Activated CD8-positive, alpha-beta T cell treated with anti-CD3 and anti-CD28 coated beads, Interleukin-2, amount 10 ng/mL, durations not matched to agents 7 days and 5 days (primary cell): ENCODE measurements at regions not wholly inside any gene's neighbourhood (a gene's known extent, or its start where the extent isn't known, plus 50 kb on each side); places are given as distances from the start of the nearest gene placed in this dataset.

ENCODE experiments used
- ATAC-seq: fragments of 150-1000 bp; cut with Tn5 transposase; one replicate; pipeline ENCODE4 v1.10.0; 2021; ENCODE audit warnings: moderate library complexity
- CTCF ChIA-PET: fragments of 350-600 bp; sonication (Branson Sonifier 250); formaldehyde crosslinking; loops from one replicate; lab custom pipeline; 2021; ENCODE audit warnings: antibody characterized with exemption; lab: Charles Lee
- POLR2A ChIA-PET: fragments of 350-600 bp; sonication (Branson Sonifier 250); formaldehyde crosslinking; loops from one replicate; lab custom pipeline; 2021; ENCODE audit warnings: antibody characterized with exemption; lab: Charles Lee
- DNase-seq: peaks from one replicate; pipeline ENCODE4 v3.0.0-alpha.2; 2020
- H3K27ac Mint-ChIP-seq: one replicate; pipeline ENCODE4 v1.8.0; 2021; ENCODE audit warnings: mild to moderate bottlenecking, mixed read lengths
- H3K27me3 Mint-ChIP-seq: one replicate; pipeline ENCODE4 v1.8.0; 2021; ENCODE audit warnings: low read depth, mixed read lengths
- H3K36me3 Mint-ChIP-seq: one replicate; pipeline ENCODE4 v1.8.0; 2021; ENCODE audit warnings: low read depth, mixed read lengths
- H3K4me1 Mint-ChIP-seq: one replicate; pipeline ENCODE4 v1.8.0; 2021; ENCODE audit warnings: low read depth, mixed read lengths
- H3K4me3 Mint-ChIP-seq: one replicate; pipeline ENCODE4 v1.8.0; 2021; ENCODE audit warnings: mild to moderate bottlenecking, mixed read lengths
- H3K9me3 Mint-ChIP-seq: one replicate; pipeline ENCODE4 v1.8.0; 2022; ENCODE audit warnings: mixed read lengths; ENCODE audit not compliant: insufficient read depth

DNA sequence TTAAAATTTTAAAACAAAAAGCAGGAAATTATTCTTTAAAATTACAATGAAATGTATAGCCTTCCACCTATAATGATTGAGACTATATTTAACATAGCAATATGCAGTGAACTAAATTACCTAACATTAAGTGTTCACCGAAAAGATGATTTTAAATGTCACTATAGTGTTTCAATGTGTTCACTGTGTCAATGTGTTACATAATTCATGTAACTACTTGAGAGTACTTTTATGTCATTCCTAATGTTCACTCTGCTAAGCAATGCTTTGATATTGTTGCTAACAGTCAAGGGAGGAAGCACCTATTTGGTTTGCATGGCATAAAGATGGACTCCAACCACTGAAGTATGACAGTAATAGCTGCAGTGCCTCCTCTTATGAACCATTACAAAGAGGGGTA, 629.8 kb upstream of the C9orf72 start:
- ATAC-seq (no peak), DNase-seq (no peak)
- H3K9me3 Mint-ChIP-seq, result peaks cover 5% of the 10 kb centered on the region
- ChIA-PET CTCF (no interaction called here), POLR2A (no interaction called here)
- H3K4me1 Mint-ChIP-seq, result no peaks in the 10 kb centered on the region
- no peaks in the 10 kb centered on the region for H3K36me3 Mint-ChIP-seq
- H3K4me3 Mint-ChIP-seq, result no peak overlapping the region
- no peak overlapping the region for H3K27ac Mint-ChIP-seq
- no peaks in the 10 kb centered on the region for H3K27me3 Mint-ChIP-seq

DNA sequence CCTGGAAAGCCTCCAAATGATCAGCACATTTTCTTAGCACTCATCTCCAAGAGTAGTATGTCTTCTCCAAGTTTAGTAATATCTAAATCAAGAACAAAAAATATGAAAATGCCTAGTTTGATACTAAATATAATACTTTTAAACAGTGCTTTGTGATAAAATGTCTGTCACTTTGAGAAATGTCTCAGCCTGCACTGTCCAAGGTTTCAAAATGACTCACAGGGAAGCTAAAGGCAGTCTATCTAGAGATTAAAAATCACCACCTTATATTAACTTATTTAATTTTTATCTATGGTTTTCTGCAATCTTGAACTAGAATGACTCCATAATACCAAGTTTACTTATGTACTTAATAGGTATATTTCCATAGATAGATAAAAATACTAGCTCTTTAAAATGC, 633.0 kb upstream of the C9orf72 start:
- POLR2A ChIA-PET, result no interaction called here
- no peak overlapping the region for H3K4me3 Mint-ChIP-seq
- no peaks in the 10 kb centered on the region for H3K27me3 Mint-ChIP-seq

DNA sequence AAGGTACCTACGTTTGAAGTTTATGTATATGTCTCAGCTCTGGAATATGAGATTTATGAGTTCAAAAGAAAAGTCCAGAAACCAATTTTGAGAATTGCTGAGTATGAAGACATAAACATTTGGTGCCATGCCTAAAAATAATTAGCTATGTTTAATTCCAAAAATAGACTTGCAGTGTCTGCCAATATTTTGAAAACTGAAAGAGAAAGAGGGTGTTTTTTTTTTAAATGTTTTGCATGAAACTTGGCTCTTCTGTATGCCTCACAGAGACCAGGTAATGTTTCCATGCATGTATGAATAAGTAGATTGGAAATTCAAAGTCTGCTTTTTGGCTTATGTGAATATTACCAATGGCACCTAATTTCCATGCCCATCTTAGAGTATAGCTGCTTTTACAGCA, 634.4 kb upstream of the C9orf72 start:
- POLR2A ChIA-PET, result no interaction called here
- no peak overlapping the region for H3K4me3 Mint-ChIP-seq
- no peaks in the 10 kb centered on the region for H3K27me3 Mint-ChIP-seq
- no peaks in the 10 kb centered on the region for H3K36me3 Mint-ChIP-seq
- DNase-seq (no peak), ATAC-seq (no peak)
- CTCF ChIA-PET, result no interaction called here
- H3K27ac Mint-ChIP-seq, result no peak overlapping the region
- no peaks in the 10 kb centered on the region for H3K4me1 Mint-ChIP-seq
- H3K9me3 Mint-ChIP-seq, result no peaks in the 10 kb centered on the region

More for the DNA sequence above, 633.0 kb upstream of the C9orf72 start:
- H3K36me3 Mint-ChIP-seq, result no peaks in the 10 kb centered on the region
- DNase-seq (no peak), ATAC-seq (no peak)
- H3K4me1 Mint-ChIP-seq, result no peaks in the 10 kb centered on the region
- no peaks in the 10 kb centered on the region for H3K9me3 Mint-ChIP-seq
- no peak overlapping the region for H3K27ac Mint-ChIP-seq
- CTCF ChIA-PET, result no interaction called here

DNA sequence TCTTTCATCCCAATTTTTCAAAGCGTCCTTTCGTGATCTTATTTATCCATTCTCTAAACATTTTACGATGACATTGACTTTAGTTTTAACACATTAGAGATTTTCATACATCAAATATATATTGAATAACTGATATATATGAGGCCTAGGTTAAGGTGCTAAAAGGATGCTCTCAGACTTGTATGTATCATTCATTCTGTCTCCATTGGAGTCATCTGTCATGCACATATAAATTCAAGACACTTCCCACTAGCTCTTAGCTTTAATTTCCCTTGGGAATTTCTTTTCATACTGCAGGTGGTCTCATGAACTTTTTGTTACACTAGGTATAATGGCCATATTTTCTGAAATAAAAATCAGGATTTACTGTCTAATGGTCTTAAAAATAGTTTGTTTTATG, 635.8 kb upstream of the C9orf72 start:
- no peak overlapping the region for H3K4me3 Mint-ChIP-seq
- ATAC-seq (no peak), DNase-seq (no peak)
- no peaks in the 10 kb centered on the region for H3K9me3 Mint-ChIP-seq
- no peaks in the 10 kb centered on the region for H3K36me3 Mint-ChIP-seq
- no peak overlapping the region for H3K27ac Mint-ChIP-seq
- POLR2A ChIA-PET, result no interaction called here
- H3K4me1 Mint-ChIP-seq, result no peaks in the 10 kb centered on the region
- no peaks in the 10 kb centered on the region for H3K27me3 Mint-ChIP-seq
- CTCF ChIA-PET, result no interaction called here

DNA sequence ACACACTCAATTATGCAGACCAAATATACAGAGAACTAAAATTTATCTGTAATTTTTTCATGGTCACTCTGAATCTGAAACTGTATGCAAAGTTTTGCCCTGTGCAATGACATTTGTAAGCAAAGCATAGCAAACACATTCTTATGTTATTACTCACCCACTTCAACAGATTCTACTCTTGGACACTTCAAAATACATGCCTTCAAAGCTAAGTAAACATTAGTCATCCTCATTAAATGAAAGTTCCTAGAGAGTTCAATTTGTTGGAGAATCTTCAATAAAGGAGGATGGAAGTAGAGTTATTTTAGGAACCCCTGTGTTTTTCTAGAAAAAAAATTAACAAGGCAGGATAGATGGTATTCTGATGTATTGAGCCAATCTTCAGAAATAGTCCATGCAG, 639.7 kb upstream of the C9orf72 start:
- Mint-ChIP-seq H3K9me3 (no peaks in the 10 kb centered on the region), H3K36me3 (no peaks in the 10 kb centered on the region), H3K27me3 (no peaks in the 10 kb centered on the region), H3K27ac (no peak overlapping the region), H3K4me1 (no peaks in the 10 kb centered on the region), H3K4me3 (no peak overlapping the region)
- ATAC-seq (no peak), DNase-seq (no peak)
- ChIA-PET POLR2A (no interaction called here), CTCF (no interaction called here)

DNA sequence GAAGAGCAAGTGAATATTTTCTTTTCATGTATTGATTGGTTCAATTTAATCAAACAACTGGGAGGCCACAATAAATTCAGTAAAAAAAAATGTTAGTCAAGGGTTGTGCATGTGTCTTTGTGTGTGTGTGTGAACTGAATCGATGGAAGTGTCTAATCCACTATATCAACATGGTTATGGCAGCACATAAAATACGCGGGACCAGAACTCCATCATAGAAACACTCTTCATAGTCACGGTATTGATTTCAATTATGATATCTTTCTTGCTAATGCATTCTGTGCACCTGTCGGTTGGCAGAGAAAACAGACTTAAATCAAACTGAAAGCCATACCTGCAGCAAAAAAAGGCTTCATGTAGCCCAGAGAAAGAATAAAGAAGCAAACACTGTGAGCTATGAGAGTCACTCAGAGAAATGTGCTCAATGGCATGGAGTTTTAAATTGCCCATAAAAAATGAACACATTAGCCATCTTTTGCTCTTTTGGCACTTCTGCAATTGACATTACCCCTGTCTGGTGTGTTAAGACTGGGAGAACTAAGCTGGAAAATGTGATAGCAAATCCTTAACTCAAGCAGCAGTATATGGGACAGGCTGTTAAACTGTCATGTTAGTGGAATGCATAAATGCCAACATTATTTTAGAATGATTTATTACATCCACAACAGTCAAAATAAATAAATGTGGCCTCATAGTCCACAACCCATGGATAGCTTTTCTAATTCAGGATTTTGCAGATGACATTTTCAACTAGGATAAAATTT, 642.4 kb upstream of the C9orf72 start:
- POLR2A ChIA-PET, result no interaction called here
- CTCF ChIA-PET, result no interaction called here
- DNase-seq, result no peak
- Mint-ChIP-seq H3K27ac (no peak overlapping the region), H3K4me1 (no peaks in the 10 kb centered on the region), H3K9me3 (no peaks in the 10 kb centered on the region), H3K4me3 (no peak overlapping the region), H3K27me3 (no peaks in the 10 kb centered on the region), H3K36me3 (no peaks in the 10 kb centered on the region)
- ATAC-seq, result no peak

DNA sequence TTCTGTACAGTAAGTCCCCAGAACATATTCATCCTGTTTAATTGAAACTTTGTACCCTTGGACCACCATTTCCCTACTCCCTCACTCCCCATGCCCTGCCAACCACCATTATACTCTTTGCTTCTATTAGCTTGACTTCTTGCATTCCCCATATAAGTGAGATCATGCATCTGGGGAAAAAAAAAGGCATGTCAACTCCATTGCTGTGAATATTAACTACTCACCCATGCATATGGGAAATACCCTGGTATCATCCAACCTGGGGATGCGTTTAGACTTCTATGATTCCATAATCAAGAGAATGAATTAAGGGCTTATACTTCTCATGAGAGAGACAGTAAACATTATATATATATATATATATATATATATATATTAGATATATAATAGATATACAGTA, 659.4 kb upstream of the C9orf72 start:
- H3K9me3 Mint-ChIP-seq, result no peaks in the 10 kb centered on the region
- ATAC-seq (no peak), DNase-seq (no peak)
- no peaks in the 10 kb centered on the region for H3K4me1 Mint-ChIP-seq
- H3K36me3 Mint-ChIP-seq, result no peaks in the 10 kb centered on the region
- ChIA-PET POLR2A (no interaction called here), CTCF (no interaction called here)
- no peak overlapping the region for H3K27ac Mint-ChIP-seq
- H3K27me3 Mint-ChIP-seq, result no peaks in the 10 kb centered on the region
- H3K4me3 Mint-ChIP-seq, result no peak overlapping the region

DNA sequence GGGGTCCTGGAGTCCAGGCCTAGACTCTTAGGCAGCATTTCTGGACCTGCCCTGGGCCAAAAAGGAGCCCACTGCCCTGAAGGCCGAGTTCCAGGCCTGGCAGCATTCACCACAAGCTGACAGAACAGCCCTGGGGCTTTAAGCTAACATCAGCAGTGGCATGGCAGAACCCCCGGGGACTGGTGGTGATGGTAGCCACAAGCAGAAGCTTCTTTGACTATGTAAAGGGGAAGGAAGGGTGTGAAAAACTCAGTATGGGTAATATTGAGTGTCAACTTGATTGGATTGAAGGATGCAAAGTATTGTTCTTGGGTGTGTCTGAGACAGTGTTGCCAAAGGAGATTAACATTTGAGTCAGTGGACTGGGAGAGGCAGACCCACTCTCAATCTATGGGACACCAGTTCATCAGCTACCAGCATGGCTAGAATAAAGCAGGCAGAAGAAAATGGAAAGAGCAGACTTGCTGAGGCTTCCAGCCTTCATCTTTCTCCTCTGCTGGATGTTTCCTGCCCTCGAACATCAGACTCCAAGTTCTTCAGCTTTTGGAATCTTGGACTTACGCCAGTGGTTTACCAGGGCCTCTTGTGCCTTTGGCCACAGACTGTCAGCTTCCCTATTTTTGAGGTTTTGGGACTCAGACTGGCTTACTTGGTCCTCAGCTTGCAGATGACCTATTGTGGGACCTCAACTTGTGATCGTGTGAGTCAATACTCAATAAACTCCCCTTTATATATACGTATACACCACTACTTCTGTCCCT, 661.0 kb upstream of the C9orf72 start:
- Mint-ChIP-seq H3K4me1 (no peaks in the 10 kb centered on the region), H3K27ac (no peak overlapping the region), H3K36me3 (no peaks in the 10 kb centered on the region), H3K27me3 (no peaks in the 10 kb centered on the region), H3K4me3 (no peak overlapping the region), H3K9me3 (peaks cover 4% of the 10 kb centered on the region)
- POLR2A ChIA-PET, result no interaction called here
- no peak for DNase-seq
- no peak for ATAC-seq
- CTCF ChIA-PET, result no interaction called here

DNA sequence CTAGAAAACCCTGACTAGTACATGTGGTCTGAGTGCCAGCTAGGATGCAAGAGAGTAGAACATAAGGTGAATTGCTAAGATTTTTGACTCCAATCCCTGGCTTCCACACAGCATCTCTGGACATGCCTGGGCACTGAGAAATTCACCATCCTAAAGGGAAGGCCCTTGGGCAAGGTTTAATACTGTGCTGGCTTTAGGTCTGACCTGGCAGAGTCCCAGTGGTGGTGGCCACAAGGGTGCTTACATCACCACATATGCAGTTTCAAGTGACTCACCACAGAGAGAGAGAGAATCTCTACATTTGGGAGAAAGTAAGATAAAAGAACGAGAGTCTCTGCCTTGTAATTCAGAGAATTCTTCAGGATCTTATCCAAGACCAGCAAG, 661.6 kb upstream of the C9orf72 start:
- Mint-ChIP-seq H3K27me3 (no peaks in the 10 kb centered on the region), H3K4me1 (no peaks in the 10 kb centered on the region), H3K4me3 (no peak overlapping the region), H3K27ac (no peak overlapping the region), H3K9me3 (peaks cover 4% of the 10 kb centered on the region), H3K36me3 (no peaks in the 10 kb centered on the region)
- ATAC-seq (no peak), DNase-seq (no peak)
- ChIA-PET CTCF (no interaction called here), POLR2A (no interaction called here)

DNA sequence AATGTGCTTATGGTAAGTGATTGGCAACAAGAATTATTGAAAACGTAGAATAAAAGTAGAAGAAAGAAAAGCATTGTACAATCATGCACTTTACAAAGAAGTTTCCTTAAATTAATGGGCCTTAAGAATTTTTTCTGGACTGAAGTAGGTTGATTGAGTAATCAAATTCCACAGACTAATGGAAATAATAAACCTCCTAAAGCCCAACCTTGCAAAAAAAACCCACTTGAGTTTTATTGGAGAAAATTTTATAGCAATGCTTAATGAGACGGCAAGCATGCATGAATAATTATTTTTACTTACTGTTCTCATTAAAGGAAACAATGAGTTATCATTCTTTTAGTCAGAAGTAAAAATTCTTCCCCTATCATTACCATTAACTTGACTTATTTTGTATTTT, 676.1 kb upstream of the C9orf72 start:
- H3K9me3 Mint-ChIP-seq, result peaks cover 8% of the 10 kb centered on the region
- DNase-seq, result no peak
- no peaks in the 10 kb centered on the region for H3K27me3 Mint-ChIP-seq
- no peak overlapping the region for H3K27ac Mint-ChIP-seq
- H3K4me1 Mint-ChIP-seq, result no peaks in the 10 kb centered on the region
- no peak overlapping the region for H3K4me3 Mint-ChIP-seq
- ChIA-PET CTCF (no interaction called here), POLR2A (no interaction called here)
- H3K36me3 Mint-ChIP-seq, result no peaks in the 10 kb centered on the region
- no peak for ATAC-seq

DNA sequence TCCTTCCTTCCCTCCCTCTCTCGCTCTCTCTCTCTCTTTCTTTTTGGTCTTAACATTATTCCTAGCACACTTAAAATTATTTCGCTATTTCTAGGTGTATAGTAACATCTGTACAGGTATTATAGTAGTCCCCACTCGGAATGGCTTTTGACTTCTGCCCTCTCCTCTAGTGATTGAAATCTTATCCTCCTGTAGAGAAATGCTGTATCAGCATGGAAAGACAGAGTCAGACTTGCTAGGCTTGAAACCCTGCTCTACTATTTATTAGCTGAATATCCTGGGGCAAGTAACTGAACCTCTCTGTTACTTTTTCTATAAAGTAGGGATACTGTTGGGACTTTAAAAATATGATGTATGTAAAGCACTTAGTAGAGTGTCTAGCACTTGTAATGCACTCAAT, 681.9 kb upstream of the C9orf72 start:
- DNase-seq (no peak), ATAC-seq (no peak)
- CTCF ChIA-PET, result no interaction called here
- POLR2A ChIA-PET, result no interaction called here
- Mint-ChIP-seq H3K9me3 (no peaks in the 10 kb centered on the region), H3K4me3 (no peak overlapping the region), H3K36me3 (no peaks in the 10 kb centered on the region), H3K4me1 (no peaks in the 10 kb centered on the region), H3K27me3 (no peaks in the 10 kb centered on the region), H3K27ac (no peak overlapping the region)

DNA sequence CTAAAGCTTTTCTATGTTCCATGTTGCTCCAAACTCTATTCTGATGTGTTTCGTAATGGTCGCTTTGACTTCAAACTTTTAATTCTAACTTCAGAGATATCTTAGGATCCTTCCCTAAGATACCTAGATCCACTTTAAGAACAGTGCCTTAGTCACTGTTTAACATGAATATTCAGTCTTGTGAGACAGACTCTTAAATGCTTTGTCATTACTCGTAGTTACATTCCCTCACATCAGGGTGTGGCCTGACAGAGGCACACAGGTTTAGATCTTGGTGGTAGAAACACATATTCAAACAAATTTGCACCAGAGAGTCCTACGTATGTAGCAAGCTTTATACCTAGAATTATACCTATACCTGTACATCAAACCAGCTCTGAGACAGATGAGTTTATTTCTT, 687.0 kb upstream of the C9orf72 start:
- no peak for DNase-seq
- Mint-ChIP-seq H3K4me1 (no peaks in the 10 kb centered on the region), H3K27me3 (no peaks in the 10 kb centered on the region), H3K9me3 (no peaks in the 10 kb centered on the region), H3K36me3 (no peaks in the 10 kb centered on the region), H3K4me3 (no peak overlapping the region), H3K27ac (no peak overlapping the region)
- ChIA-PET POLR2A (no interaction called here), CTCF (no interaction called here)
- ATAC-seq, result no peak
